H1 (cell line): ENCODE measurements at regions not wholly inside any gene's neighbourhood (a gene's known extent, or its start where the extent isn't known, plus 50 kb on each side); places are given as distances from the start of the nearest gene placed in this dataset.

Experiments used
- CTCF ChIA-PET: fragments of 300-600 bp; sonication (Branson Sonifier 250); formaldehyde crosslinking; loops from one replicate; lab custom pipeline; 2021; ENCODE audit not compliant: partially characterized antibody; lab: Charles Lee
- POLR2A ChIA-PET: fragments of 300-600 bp; sonication (Branson Sonifier 250); formaldehyde crosslinking; loops from one replicate; lab custom pipeline; 2021; ENCODE audit warnings: inconsistent platforms; ENCODE audit not compliant: partially characterized antibody; lab: Charles Lee
- DNase-seq, 2 experiments: peaks; one replicate each; pipeline versions ENCODE4 v3.0.0 to v3.0.0-alpha.2; 2010 to 2022; ENCODE audit warnings: low spot score in 2 of 2, low read depth in 1 of 2, mixed read lengths in 1 of 2
- FAIRE-seq: peaks from 2 replicates; lab custom pipeline; 2011; peaks lifted over from hg19 to GRCh38; lab: Jason Lieb, UNC
- H2AFZ ChIP-seq: 2 replicates; pipeline ENCODE4 v1.8.1; 2012; ENCODE audit warnings: low read length, inconsistent platforms
- H2AK5ac ChIP-seq: 2 replicates; pipeline ENCODE4 v1.6.1; 2013; ENCODE audit warnings: low read depth, low read length
- H2BK120ac ChIP-seq: replicated peaks from 2 replicates; pipeline ENCODE3; 2013; ENCODE audit warnings: low read depth, low read length, inconsistent platforms
- H2BK12ac ChIP-seq: 2 replicates; pipeline ENCODE4 v1.6.1; 2013; ENCODE audit warnings: low read depth, low read length
- H2BK15ac ChIP-seq: 2 replicates; pipeline ENCODE4 v1.6.1; 2013; ENCODE audit warnings: low read length
- H2BK20ac ChIP-seq: 2 replicates; pipeline ENCODE4 v1.6.1; 2013; ENCODE audit warnings: low read length
- H2BK5ac ChIP-seq: 2 replicates; pipeline ENCODE4 v1.6.1; 2013; ENCODE audit warnings: low read depth, low read length
- H3K14ac ChIP-seq: 2 replicates; pipeline ENCODE4 v1.6.1; 2013; ENCODE audit warnings: inconsistent platforms; ENCODE audit not compliant: insufficient read length
- H3K18ac ChIP-seq: 2 replicates; pipeline ENCODE4 v1.6.1; 2013; ENCODE audit warnings: low read length; ENCODE audit errors: extremely low read depth
- H3K23ac ChIP-seq: 2 replicates; pipeline ENCODE4 v1.6.1; 2013; ENCODE audit warnings: inconsistent platforms; ENCODE audit not compliant: insufficient read length
- H3K23me2 ChIP-seq: 2 replicates; pipeline ENCODE4 v1.6.1; 2013; ENCODE audit warnings: low read depth, low read length
- H3K27ac ChIP-seq: 2 replicates; pipeline ENCODE4 v1.6.1; 2011; ENCODE audit warnings: low read depth, low read length, inconsistent platforms
- H3K27me3 ChIP-seq, 4 experiments: replicated peaks in 1 of 4; 1 replicate in 1 of 4; 2 replicates in 3 of 4; pipeline versions ENCODE4 v1.6.1 to v1.8.1; 2011 to 2013; ENCODE audit warnings: low read length in 3 of 4, mild to moderate bottlenecking in 3 of 4, inconsistent platforms in 2 of 4, mixed read lengths in 2 of 4, moderate library complexity in 1 of 4; ENCODE audit not compliant: control insufficient read depth in 3 of 4, insufficient read depth in 3 of 4; ENCODE audit errors: extremely low read depth in 1 of 4
- H3K36me3 ChIP-seq, 4 experiments: 2 replicates each; pipeline versions ENCODE4 v1.6.1 to v1.8.1; 2011 to 2013; ENCODE audit warnings: mild to moderate bottlenecking in 4 of 4, low read length in 3 of 4, moderate library complexity in 2 of 4, control low read depth in 1 of 4, inconsistent platforms in 1 of 4; ENCODE audit not compliant: insufficient read depth in 4 of 4, control insufficient read depth in 2 of 4
- H3K4ac ChIP-seq: replicated peaks from 2 replicates; pipeline ENCODE3; 2013; ENCODE audit warnings: low read length, low read depth, mixed read lengths, inconsistent platforms; ENCODE audit not compliant: insufficient read length
- H3K4me1 ChIP-seq, 4 experiments: replicated peaks in 1 of 4; 1 replicate in 1 of 4; 2 replicates in 3 of 4; pipeline versions ENCODE4 v1.6.1 to v1.8.1; 2011 to 2013; ENCODE audit warnings: low read length in 3 of 4, inconsistent platforms in 2 of 4, mixed read lengths in 1 of 4; ENCODE audit not compliant: insufficient read depth in 4 of 4, control insufficient read depth in 3 of 4
- H3K4me2 ChIP-seq, 2 experiments: 2 replicates each; pipeline versions ENCODE4 v1.6.1 to v1.8.1; 2011 to 2013; ENCODE audit warnings: low read depth in 2 of 2, low read length in 2 of 2, control low read depth in 1 of 2, inconsistent platforms in 1 of 2, mild to moderate bottlenecking in 1 of 2; ENCODE audit not compliant: insufficient read depth in 1 of 2
- H3K4me3 ChIP-seq, 4 experiments: fragments of 200-600, 300-600 bp in 1 of 4; sonication (generic), shearing (Covaris generic), sonication (Bioruptor Twin) in 1 of 4; 2 replicates each; pipeline versions ENCODE4 v1.5.1 to v1.8.1; 2011 to 2016; ENCODE audit warnings: low read length in 4 of 4, low read depth in 3 of 4, control low read depth in 2 of 4, inconsistent platforms in 2 of 4, mild to moderate bottlenecking in 2 of 4, mixed read lengths in 1 of 4, moderate library complexity in 1 of 4; ENCODE audit not compliant: insufficient read depth in 2 of 4; ENCODE audit errors: extremely low read depth in 1 of 4
- H3K56ac ChIP-seq: replicated peaks from 2 replicates; pipeline ENCODE3; 2013; ENCODE audit warnings: low read depth, mild to moderate bottlenecking, mixed read lengths, low read length, inconsistent platforms; ENCODE audit not compliant: insufficient read length
- H3K79me1 ChIP-seq: 2 replicates; pipeline ENCODE4 v1.6.1; 2013; ENCODE audit warnings: low read depth, low read length, control low read depth
- H3K79me2 ChIP-seq, 2 experiments: 2 replicates each; pipeline versions ENCODE4 v1.6.1 to v1.8.1; 2012 to 2013; ENCODE audit warnings: low read length in 2 of 2, mild to moderate bottlenecking in 2 of 2, inconsistent platforms in 1 of 2; ENCODE audit not compliant: insufficient read depth in 2 of 2, control insufficient read depth in 1 of 2
- H3K9ac ChIP-seq, 4 experiments: replicated peaks in 1 of 4; 1 replicate in 1 of 4; 2 replicates in 3 of 4; pipeline versions ENCODE4 v1.6.1 to v1.8.1; 2011 to 2013; ENCODE audit warnings: low read depth in 3 of 4, low read length in 3 of 4, control low read depth in 2 of 4, mild to moderate bottlenecking in 2 of 4, moderate library complexity in 2 of 4, inconsistent platforms in 1 of 4; ENCODE audit errors: extremely low read depth in 1 of 4
- H3K9me3 ChIP-seq, 2 experiments: 2 replicates each; pipeline versions ENCODE4 v1.6.1 to v1.8.1; 2012 to 2013; ENCODE audit warnings: mild to moderate bottlenecking in 2 of 2, moderate library complexity in 2 of 2, control low read depth in 1 of 2, inconsistent platforms in 1 of 2, low read depth in 1 of 2, low read length in 1 of 2, mixed read lengths in 1 of 2; ENCODE audit not compliant: insufficient read depth in 2 of 2
- H4K20me1 ChIP-seq, 2 experiments: replicated peaks in 1 of 2; 2 replicates each; pipeline versions ENCODE3 to v1.8.1; 2011 to 2013; ENCODE audit warnings: inconsistent platforms in 2 of 2, low read length in 2 of 2, mild to moderate bottlenecking in 1 of 2; ENCODE audit not compliant: insufficient read depth in 2 of 2, control insufficient read depth in 1 of 2
- H4K5ac ChIP-seq: 2 replicates; pipeline ENCODE4 v1.6.1; 2013; ENCODE audit warnings: low read length, low read depth, mixed read lengths, inconsistent platforms; ENCODE audit not compliant: insufficient read length
- H4K8ac ChIP-seq: 2 replicates; pipeline ENCODE4 v1.8.0; 2013; ENCODE audit warnings: mild to moderate bottlenecking, moderate library complexity, low read length, inconsistent platforms; ENCODE audit not compliant: insufficient read depth; ENCODE audit errors: extremely low read depth
- H4K91ac ChIP-seq: replicated peaks from 2 replicates; pipeline ENCODE3; 2013; ENCODE audit warnings: low read length, mixed read lengths, inconsistent platforms; ENCODE audit not compliant: insufficient read length
- CBX5 ChIP-seq: fragments of 300-800, 300-1000 bp; sonication (generic); IDR thresholded peaks from 2 replicates; pipeline ENCODE4 v1.7.1; 2016; ENCODE audit warnings: antibody characterized with exemption, low read length, low read depth
- JUN ChIP-seq: IDR thresholded peaks from 2 replicates; pipeline ENCODE4 v1.6.1; 2011; ENCODE audit warnings: low read depth, mild to moderate bottlenecking, improper control_type of control experiment, low read length
- RFX5 ChIP-seq: IDR thresholded peaks from 2 replicates; pipeline ENCODE4 v1.6.1; 2011; ENCODE audit warnings: low read depth, low read length, improper control_type of control experiment, borderline replicate concordance
- WGBS, 2 experiments: shearing (Covaris generic) in 1 of 2; methylation state at CpG; one replicate each; pipeline versions ENCODE4 v1.1.6 to v1.1.7; 2013 to 2015; ENCODE audit warnings: low lambda C conversion rate in 2 of 2, mixed read lengths in 2 of 2, inconsistent platforms in 1 of 2, low coverage in 1 of 2, missing lambda C conversion rate in 1 of 2; ENCODE audit not compliant: insufficient replicate concordance in 2 of 2, insufficient coverage in 1 of 2, insufficient read length in 1 of 2; ENCODE audit errors: extremely low coverage in 1 of 2, missing lambda C conversion rate in 1 of 2; 5-methylcytosine and 5-hydroxymethylcytosine counted together
- TF ChIP-seq, protein P1 (sequence below): IDR thresholded peaks from 2 replicates; pipeline ENCODE4 v1.6.1; 2012; ENCODE audit warnings: low read length, inconsistent platforms

DNA sequence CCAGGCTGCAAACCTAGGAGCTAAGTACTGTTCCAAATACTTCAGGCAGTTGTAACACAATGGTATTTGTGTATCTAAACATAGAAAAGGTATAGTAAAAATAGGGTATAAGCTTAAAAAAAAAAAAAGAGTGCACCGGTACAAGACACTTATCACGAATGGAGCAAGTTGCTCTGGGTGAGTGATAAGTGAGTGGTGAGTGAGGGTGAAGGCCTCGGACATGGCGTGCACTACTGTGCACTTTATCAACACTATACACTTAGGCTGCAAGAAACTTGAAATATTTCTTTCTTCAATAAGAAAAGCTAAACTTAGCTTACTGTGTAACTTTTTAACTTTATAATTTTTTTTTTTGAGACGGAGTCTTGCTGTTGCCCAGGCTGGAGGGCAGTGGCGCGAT, 159.5 kb upstream of the PDE10A start:
- CTCF ChIA-PET = interaction anchor here (0.7 to 1.6 kb wide), 4 partner anchors 93 to 382 kb away, joined by 3 to 4 read pairs (median 3); no protein-coding TSS in a partner anchor
- no peak overlapping the region for H3K4me2 ChIP-seq

More for the DNA sequence above, 159.5 kb upstream of the PDE10A start:
- H4K5ac ChIP-seq = no peak overlapping the region
- H2BK15ac ChIP-seq = no peak overlapping the region
- H4K91ac ChIP-seq = no peak overlapping the region
- POLR2A ChIA-PET = no interaction called here
- no peaks in the 10 kb centered on the region for H3K9me3 ChIP-seq
- DNase-seq = no peak
- H3K23ac ChIP-seq = no peak overlapping the region
- H2BK120ac ChIP-seq = no peak overlapping the region
- H3K4me1 ChIP-seq = peaks cover 3 to 26% (median 15%) of the 10 kb centered on the region in 4 experiments
- no peak overlapping the region for H3K18ac ChIP-seq
- H3K36me3 ChIP-seq = no peaks in the 10 kb centered on the region
- no peak overlapping the region for H3K4ac ChIP-seq
- no peak overlapping the region for H2AFZ ChIP-seq
- WGBS, 2 experiments = 89% methylated on average over 7 of the region's 7 CpGs; no CpG with 5 or more reads in 1 of the 2 experiments
- no peak overlapping the region for H3K4me3 ChIP-seq
- no peak overlapping the region for H2BK12ac ChIP-seq
- no peak overlapping the region for H4K8ac ChIP-seq
- H3K27me3 ChIP-seq = peaks cover 0 to 2% (median 0%) of the 10 kb centered on the region in 4 experiments; a peak in 1 of 7 replicates
- TF ChIP-seq CBX5 = no peak
- TF ChIP-seq, protein P1, sequence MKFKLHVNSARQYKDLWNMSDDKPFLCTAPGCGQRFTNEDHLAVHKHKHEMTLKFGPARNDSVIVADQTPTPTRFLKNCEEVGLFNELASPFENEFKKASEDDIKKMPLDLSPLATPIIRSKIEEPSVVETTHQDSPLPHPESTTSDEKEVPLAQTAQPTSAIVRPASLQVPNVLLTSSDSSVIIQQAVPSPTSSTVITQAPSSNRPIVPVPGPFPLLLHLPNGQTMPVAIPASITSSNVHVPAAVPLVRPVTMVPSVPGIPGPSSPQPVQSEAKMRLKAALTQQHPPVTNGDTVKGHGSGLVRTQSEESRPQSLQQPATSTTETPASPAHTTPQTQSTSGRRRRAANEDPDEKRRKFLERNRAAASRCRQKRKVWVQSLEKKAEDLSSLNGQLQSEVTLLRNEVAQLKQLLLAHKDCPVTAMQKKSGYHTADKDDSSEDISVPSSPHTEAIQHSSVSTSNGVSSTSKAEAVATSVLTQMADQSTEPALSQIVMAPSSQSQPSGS = no peak
- TF ChIP-seq RFX5 = no peak
- TF ChIP-seq JUN = no peak
- H2AK5ac ChIP-seq = no peak overlapping the region
- no peaks in the 10 kb centered on the region for H3K23me2 ChIP-seq
- no peak overlapping the region for H2BK5ac ChIP-seq
- no peak overlapping the region for H3K56ac ChIP-seq
- H3K79me2 ChIP-seq = no peaks in the 10 kb centered on the region
- H3K14ac ChIP-seq = no peak overlapping the region
- H3K27ac ChIP-seq = no peak overlapping the region
- H4K20me1 ChIP-seq = no peaks in the 10 kb centered on the region
- H3K79me1 ChIP-seq = no peaks in the 10 kb centered on the region
- no peak overlapping the region for H2BK20ac ChIP-seq
- FAIRE-seq = no peak
- H3K9ac ChIP-seq = no peak overlapping the region
